ENCODE measurements at regions not wholly inside any gene's neighbourhood (a gene's known extent, or its start where the extent isn't known, plus 50 kb on each side); places are given as distances from the start of the nearest gene placed in this dataset.
"Not testable (repeated sequence)": the region's sequence is repeated elsewhere in the genome, so short reads cannot be mapped to it uniquely, and the experiment has no call there.

GRCh38 chr6:141426400-141426980 is 706.2 kb upstream of the GJE1 start:
- DNase-seq = no peak

GRCh38 chr6:141421378-141421777 is 711.3 kb upstream of the GJE1 start:
- no peak for DNase-seq

DNA sequence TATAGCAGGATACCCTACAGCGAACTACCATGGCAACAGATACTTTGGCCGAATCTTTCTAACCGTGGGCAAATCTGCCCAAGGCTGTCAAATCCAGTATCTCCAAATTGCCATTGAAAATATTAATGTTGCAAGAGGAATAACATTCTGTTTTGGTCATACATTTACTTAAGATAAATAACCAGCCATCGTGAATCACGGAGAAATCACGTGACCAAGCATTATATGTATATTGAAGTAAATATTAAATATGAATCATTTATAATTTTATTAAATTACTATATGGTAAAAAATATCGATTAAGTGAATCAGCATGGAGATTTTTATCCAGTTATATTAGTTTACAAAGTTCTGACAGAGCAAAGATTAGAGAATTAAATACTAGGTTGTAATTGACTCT is 714.6 kb upstream of the GJE1 start:
- DNase-seq = no peak

GRCh38 chr6:141415896-141416295 is 716.8 kb upstream of the GJE1 start:
- no peak for DNase-seq

DNA sequence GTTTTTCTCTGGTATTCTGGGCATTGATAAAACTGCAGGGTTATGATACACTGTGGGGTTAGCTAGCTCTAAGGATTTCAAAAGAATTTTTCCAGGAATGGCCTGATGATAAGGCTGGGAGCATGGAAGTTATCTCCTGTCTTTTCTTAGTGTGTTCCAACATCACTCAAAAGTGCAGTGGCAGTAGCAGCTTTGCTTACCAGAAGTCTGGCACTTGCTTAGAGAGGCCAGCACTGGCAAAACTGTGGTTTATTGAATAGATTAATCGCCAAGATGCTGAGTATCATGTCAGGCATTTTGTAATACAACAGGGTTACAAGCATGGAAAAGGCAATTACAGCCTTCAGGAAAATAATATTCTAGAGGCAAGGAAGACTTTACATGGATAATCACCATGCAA is 719.5 kb upstream of the GJE1 start:
- DNase-seq = no peak

DNA sequence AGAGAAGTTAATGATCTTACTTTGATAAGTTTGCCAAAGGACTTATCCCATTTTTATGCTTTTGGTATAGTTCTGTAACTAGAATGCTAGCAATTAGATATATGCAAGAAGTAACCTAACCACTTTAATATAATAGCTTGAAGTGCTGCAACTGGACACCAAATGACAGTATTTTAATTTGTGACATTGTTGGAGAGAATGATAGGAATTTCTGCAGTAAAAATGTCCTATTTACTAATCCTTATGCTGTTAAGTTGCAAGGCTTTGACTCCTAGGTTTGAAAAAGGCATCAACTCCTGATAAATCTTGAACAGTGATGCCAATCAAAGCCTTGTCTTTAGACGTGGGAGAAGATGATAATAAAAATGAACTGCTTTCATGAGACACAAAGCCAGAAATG is 726.0 kb upstream of the GJE1 start:
- no peak for DNase-seq

DNA sequence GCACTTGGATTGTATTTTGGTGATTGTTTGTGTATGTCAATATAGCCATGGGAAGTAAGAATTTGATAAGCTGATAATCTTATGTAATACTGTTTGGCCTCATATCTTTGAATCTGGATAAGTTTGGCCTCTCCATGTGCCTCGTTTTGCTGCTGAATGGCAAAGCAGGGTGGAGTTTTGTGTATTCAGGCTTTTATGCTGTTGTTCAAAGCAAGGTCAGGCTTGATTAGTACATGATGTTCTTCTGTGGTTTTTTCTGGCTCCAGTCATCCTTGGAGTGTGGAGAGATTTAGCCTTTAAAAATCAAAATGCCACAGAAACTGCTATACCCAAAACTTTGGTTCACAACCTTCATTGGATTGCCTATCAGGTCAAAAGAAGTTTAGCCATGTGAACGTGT is 728.9 kb upstream of the GJE1 start:
- no peak for DNase-seq

DNA sequence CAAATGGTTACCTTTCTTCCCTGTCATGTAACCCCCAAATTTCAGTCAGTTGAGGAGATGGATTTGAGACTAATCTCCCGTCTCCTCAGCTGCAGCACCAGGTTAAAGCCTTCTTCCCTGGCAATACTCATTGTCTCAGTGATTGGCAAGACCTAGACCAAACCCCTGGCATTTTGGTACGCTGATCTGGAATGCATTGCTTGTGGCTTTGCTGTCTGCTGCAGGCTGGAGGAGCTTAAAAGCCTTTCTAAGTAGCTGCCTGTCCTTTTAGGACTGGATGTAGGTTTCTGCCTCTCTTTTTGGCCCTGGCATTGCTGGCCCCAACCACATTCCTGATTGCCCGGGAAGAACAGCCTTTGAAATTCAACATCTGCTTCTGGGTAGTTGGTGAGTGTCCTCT is 729.6 kb upstream of the GJE1 start:
- DNase-seq = no peak

DNA sequence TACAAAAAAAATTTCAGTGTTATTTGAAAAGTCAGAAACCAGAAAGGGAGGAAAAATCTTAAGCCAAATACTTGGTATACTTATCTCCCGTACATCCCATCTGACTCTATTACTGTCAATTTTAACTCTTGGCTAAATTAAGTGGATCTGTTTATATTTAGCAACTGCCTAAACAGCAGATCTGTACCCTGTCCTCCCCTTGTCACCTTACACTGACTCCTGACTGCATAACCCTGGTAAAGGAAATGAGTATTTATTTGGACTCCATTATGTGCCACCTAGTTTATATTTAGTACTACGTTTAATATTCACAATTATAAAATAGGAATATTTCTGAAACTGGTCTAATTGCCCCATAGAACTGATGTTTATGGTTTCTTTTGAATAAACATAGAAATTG is 730.2 kb upstream of the GJE1 start:
- DNase-seq = no peak

DNA sequence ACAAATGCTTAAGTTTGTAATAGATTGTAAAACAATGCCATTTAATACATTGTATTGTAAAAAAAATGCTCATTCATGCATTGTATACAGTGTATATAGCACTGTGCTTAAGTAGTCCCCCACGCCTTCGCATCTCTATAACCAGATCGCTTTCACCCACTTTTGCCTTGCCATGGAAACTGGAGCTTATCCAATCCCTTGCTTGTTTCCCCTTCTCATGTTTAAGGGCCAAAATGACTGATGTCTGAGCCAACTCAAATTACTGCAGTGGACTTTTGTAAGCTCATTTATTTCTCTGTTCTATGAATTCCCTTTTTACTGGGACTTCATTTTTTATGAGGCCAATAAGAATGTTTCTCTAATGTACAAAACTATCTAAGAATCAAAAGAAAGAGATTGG is 730.9 kb upstream of the GJE1 start:
- DNase-seq = no peak

- no peak for DNase-seq
Measured at GRCh38 chr6:141401168-141401567, 731.6 kb upstream of the GJE1 start.

- DNase-seq = no peak
Measured at GRCh38 chr6:141398949-141399348, 733.8 kb upstream of the GJE1 start.

GRCh38 chr6:141395443-141396008 is 737.2 kb upstream of the GJE1 start:
- DNase-seq = no peak

DNA sequence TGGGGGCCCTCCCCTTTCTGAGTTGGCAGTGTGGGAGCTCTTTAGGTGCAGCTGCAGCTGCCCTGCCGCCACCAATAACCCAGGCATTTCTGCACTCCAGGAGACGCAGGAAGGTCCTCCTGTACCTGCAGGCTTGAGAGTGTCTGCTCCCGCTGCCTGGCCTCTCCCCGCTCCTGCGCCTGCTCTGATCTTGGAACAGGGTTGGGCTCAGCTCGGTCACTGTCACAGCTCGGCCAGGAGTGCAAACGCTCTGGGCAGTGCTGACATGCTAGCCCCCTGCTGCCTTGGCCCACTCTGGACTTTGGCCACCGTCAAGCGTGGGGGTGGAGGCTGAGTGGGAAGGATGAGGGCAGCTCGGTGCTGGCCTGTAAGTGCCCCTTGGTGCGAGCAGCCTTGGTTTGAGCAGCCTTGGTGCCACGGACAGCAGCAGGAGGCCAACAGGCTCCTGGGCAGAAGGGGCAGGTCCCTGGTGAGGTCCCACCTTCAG is 738.1 kb upstream of the GJE1 start:
- no peak for DNase-seq

DNA sequence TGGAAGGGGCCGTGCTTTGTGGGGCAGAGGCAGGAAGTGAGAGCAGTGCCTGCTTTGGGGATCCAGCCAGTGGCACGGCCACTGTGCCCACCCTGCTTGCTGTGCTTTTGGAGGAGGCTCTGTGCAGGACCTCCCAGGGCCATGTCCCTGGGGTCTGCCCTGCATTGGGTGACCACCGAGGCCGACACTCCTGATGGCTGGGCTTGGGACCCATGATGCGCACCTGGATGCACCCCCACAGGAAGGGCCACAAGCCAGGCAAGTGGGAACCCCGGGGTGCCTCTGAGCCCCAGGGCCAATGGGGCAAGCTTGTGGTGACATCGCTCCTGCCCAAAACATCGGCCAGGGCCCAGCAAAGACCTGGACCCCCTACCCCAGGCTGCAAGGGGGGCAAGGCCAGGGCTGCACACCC is 738.6 kb upstream of the GJE1 start:
- DNase-seq = no peak

DNA sequence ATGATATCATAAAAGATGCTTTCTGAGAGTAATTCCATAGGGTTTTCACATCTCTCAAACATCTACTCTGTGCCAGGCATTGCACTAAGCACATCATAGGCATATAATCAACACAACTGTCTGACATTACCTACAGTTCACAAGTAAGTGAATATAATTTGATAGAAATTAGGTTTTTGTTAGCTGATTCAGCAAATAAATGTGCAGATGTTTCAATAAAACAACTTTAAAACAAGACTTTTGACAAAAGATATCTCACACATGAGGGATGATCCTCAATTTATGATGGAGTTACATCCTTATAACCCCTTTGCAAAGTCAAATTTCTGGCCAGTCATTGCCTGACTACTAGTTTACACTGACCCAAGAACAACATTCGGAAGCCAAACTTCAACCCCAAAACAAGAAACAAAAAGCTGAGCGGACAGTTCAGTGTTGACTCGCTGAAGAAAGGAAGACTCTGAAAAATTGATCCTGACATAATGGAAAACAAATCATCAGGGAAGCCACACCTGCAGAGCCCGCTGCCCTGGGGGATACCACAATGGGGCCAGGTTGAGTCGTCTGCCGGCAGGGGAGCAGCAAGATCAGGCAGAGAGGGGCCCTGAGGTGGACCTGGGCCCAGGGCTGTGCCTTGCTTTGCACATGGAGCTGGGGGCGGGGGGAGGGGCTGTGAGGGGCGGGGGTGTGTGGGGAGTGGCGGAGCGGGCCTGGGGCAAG is 739.2 kb upstream of the GJE1 start:
- no peak for DNase-seq

GRCh38 chr6:141391135-141391534 is 741.6 kb upstream of the GJE1 start:
- not testable (repeated sequence) for DNase-seq

- DNase-seq = no peak
Measured at GRCh38 chr6:141388666-141389065, 744.1 kb upstream of the GJE1 start.

- no peak for DNase-seq
Measured at GRCh38 chr6:141370438-141370837, 762.3 kb upstream of the GJE1 start.

GRCh38 chr6:141366796-141367195 is 765.9 kb upstream of the GJE1 start:
- DNase-seq = not testable (repeated sequence)

DNA sequence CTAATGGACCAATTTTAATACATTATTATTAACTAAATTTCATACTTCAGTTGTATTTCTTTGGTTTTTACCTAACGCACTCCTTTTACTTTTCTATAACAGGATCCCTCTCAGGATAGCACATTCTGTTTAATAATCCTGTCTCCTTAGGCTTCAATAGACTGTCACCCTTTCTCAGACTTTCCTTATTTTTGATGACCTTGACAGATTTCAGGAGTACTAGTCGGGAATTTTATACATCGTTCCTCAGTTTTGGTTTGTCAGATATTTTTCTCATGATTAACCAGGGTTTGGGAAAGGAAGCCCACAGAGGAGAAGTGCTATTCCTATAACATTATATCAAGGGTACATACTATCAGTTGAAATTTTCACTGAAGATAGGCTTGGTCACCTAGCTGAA is 768.0 kb upstream of the GJE1 start:
- no peak for DNase-seq

DNA sequence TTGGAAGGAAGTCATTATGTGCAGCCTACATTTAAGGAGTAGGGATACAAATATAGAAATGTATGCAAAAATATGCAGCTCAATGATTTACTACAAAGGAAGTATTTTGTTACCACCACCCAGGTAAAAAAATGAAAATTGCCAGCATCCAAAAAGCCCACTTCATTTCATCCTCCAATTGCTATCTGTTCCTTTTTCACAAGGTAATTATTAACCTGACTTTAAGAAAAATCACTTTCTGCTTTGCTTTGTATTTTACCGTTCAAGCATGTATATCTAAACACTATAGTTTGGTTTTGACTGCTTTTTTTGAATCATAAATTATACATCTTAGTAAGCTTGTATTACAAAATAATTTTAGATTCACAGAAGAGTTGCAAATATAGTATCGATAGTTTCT is 768.5 kb upstream of the GJE1 start:
- DNase-seq = no peak

DNA sequence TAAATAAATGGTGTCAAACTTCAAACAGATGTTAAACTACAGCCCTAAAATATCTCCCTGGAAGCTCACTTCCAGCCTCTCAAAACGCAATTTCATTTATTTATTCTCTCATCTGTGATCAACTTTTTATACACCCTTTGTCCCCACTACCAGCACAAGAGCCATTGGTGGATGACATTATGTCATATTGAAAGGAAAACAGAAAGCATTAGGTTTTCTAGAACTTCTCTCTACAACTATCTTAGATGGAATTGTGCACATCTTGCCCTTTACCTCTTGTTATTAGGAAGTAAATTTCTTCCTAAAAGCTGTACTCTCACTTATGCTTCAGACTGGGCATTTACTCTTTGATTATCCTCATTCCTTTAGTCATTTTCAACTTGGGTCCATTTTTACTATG is 771.2 kb upstream of the GJE1 start:
- DNase-seq = no peak

- DNase-seq = no peak
Measured at GRCh38 chr6:141359953-141360352, 772.8 kb upstream of the GJE1 start.
